Heart left ventricle (tissue), 16 donors: ENCODE measurements at regions not wholly inside any gene's neighbourhood (a gene's known extent, or its start where the extent isn't known, plus 50 kb on each side); places are given as distances from the start of the nearest gene placed in this dataset.

ENCODE experiments used
- ATAC-seq, 4 donors: fragments of 200-7000 bp; cut with Tn5 transposase; one replicate each; pipeline ENCODE4 v1.9.1; 2020 to 2022; ENCODE audit warnings: moderate library complexity in 4 of 4, mild to moderate bottlenecking in 3 of 4, moderate number of reproducible peaks in 1 of 4
- DNase-seq, 5 donors: peaks; one replicate each; pipeline ENCODE4 v3.0.0-alpha.2; 2020
- H3K27ac ChIP-seq, 12 donors: fragments of 200-600 bp; sonication (generic) in 4 of 12; one replicate each; pipeline versions ENCODE4 v1.5.0 to v1.8.0; 2016 to 2022; ENCODE audit warnings: mild to moderate bottlenecking in 2 of 12
- H3K27me3 ChIP-seq, 9 donors: fragments of 200-600 bp; sonication (generic) in 2 of 9; one replicate each; pipeline versions ENCODE4 v1.5.1 to v1.8.0; 2016 to 2022; ENCODE audit warnings: mild to moderate bottlenecking in 3 of 9
- H3K36me3 ChIP-seq, 9 donors: fragments of 200-600 bp; sonication (generic) in 2 of 9; one replicate each; pipeline versions ENCODE4 v1.5.0 to v1.8.0; 2018 to 2022; ENCODE audit warnings: mild to moderate bottlenecking in 2 of 9
- H3K4me1 ChIP-seq, 12 donors: fragments of 200-600 bp; sonication (generic) in 4 of 12; one replicate each; pipeline versions ENCODE4 v1.5.0 to v1.8.0; 2016 to 2022; ENCODE audit warnings: mild to moderate bottlenecking in 3 of 12
- H3K4me3 ChIP-seq, 12 donors: fragments of 200-600 bp; sonication (generic) in 4 of 12; one replicate each; pipeline versions ENCODE4 v1.5.0 to v1.8.0; 2017 to 2022; ENCODE audit warnings: mild to moderate bottlenecking in 9 of 12, moderate library complexity in 4 of 12
- H3K9me3 ChIP-seq, 12 donors: fragments of 200-600 bp; sonication (generic) in 4 of 12; one replicate each; pipeline versions ENCODE4 v1.5.0 to v1.8.0; 2016 to 2022; ENCODE audit warnings: mild to moderate bottlenecking in 1 of 12
- POLR2A ChIP-seq, 2 donors: fragments of 450-650 bp; IDR thresholded peaks; one replicate each; pipeline ENCODE4 v1.6.1; 2017; ENCODE audit warnings: antibody characterized with exemption in 2 of 2, mild to moderate bottlenecking in 2 of 2, moderate library complexity in 2 of 2
- WGBS, 4 donors: extraction: QIAGEN DNeasy Blood & Tissue Kit in 2 of 4; methylation state at CpG; one replicate each; pipeline versions ENCODE4 v1.1.5 to v1.1.7; 2013 to 2018; 5-methylcytosine and 5-hydroxymethylcytosine counted together
- intact Hi-C, 10 donors: fragments of 100-400 bp; cut with DNase I; formaldehyde crosslinking; loops; one replicate each; pipeline versions ENCODE4 v1.11.1 to v1.14.2; 2022
- TF ChIP-seq, protein P1 (sequence below), 12 donors: fragments of 200-600 bp; sonication (generic) in 4 of 12; IDR thresholded peaks; one replicate each; pipeline versions ENCODE4 v1.5.0 to v1.8.0; 2018 to 2022; ENCODE audit warnings: antibody characterized with exemption in 12 of 12, mild to moderate bottlenecking in 5 of 12
- donor health status: ischemic (EF 13 %, LVEDD 7.1; RV severe dilation, severe dysfunction).
- donor health status: healthy with polysubstance abuse.
- donor health status: DM: no; HTN: yes; CAD: no.
- donor health status: DM: no; HTN: no; CAD: no.
- donor health status: ischemic (EF 25% LVEDD 6.9; RV normal size, moderate dysfunction).
- donor health status: ischemic (EF 25% LVEDD 5.7; RV mildly dilated, moderate dysfunction).
- donor health status: healthy.
- donor health status: DM: yes; HTN: yes; CAD: no.
- donor health status: ischemic (EF 35%, LVEDD 5.7; RV mildly dilated, moderate dysfunction).
- donor health status: nonischemic (EF 11% LVEDD 7.7; RV severe dilation, severe dysfunction).
- donor health status: DM: yes; HTN: yes; CAD: no.
- donor health status: PGD.
- donor health status: ischemic (EF 29% LVEDD 5.4; RV normal size, mild dysfunction).
- donor health status: nonischemic (EF 23%, LVEDD 6.1; RV moderate dilation, normal function).

DNA sequence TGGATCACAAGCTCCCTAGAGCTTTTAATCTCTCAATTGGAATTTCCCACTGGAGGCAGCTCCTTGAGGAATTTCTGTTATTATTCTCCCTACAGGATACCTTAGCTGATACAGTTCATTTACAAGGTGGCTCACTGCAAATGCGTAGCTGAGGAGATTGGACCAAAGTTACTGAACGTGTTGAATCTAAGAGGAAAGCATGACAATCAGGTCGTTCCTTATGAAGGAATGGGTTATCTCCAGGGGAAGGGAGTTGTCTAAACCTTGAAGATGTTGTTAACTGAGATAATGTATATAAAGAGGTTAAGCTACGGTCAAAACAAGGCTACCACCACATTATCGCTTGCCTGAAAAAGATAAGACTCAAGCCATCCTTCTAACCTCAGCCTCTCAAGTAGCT, 105.8 kb upstream of the TBX3 start:
- Histone ChIP-seq H3K9me3 (no peaks in the 10 kb centered on the region), H3K4me1 (no peaks in the 10 kb centered on the region), H3K27ac (no peak overlapping the region), H3K27me3 (no peaks in the 10 kb centered on the region), H3K36me3 (no peaks in the 10 kb centered on the region), H3K4me3 (no peak overlapping the region)
- TF ChIP-seq, protein P1, sequence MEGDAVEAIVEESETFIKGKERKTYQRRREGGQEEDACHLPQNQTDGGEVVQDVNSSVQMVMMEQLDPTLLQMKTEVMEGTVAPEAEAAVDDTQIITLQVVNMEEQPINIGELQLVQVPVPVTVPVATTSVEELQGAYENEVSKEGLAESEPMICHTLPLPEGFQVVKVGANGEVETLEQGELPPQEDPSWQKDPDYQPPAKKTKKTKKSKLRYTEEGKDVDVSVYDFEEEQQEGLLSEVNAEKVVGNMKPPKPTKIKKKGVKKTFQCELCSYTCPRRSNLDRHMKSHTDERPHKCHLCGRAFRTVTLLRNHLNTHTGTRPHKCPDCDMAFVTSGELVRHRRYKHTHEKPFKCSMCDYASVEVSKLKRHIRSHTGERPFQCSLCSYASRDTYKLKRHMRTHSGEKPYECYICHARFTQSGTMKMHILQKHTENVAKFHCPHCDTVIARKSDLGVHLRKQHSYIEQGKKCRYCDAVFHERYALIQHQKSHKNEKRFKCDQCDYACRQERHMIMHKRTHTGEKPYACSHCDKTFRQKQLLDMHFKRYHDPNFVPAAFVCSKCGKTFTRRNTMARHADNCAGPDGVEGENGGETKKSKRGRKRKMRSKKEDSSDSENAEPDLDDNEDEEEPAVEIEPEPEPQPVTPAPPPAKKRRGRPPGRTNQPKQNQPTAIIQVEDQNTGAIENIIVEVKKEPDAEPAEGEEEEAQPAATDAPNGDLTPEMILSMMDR (IDR thresholded peaks at IDR 0.05): no peak
- TF ChIP-seq POLR2A (IDR thresholded peaks at IDR 0.05): no peak
- intact Hi-C loops: loop anchor here in 1 of 10 donors (10.0 kb wide), 1 partner anchor 105 kb away; the partner anchor contains the start of gene TBX3
- 69 to 85% (median 71%) methylated on average over 5 of the region's 5 CpGs for WGBS, 4 donors
- no peak for ATAC-seq
- DNase-seq: no peak

DNA sequence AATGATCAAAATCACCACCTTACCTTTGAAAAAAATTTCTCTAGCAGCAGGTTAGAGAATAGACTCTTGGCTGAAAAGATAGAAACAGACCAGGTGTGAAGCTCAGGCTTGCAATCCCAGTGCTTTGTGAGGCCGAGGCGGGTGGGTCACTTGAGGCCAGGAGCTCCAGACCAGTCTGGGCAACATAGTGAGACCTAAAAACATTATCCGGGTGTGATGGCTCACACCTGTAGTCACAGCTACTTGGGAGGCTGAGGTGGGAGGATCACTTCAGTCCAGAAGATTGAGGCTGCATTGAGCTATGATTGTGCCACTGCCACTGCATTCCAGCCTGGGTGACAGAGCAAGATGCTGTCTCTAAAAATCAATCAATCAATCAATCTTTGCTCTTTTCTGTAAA, 105.3 kb upstream of the TBX3 start:
- no peaks in the 10 kb centered on the region for H3K27me3 ChIP-seq
- 89 to 94% (median 91%) methylated on average over 3 of the region's 3 CpGs for WGBS, 4 donors
- no peak overlapping the region for H3K4me3 ChIP-seq
- DNase-seq (no peak), ATAC-seq (no peak)
- H3K4me1 ChIP-seq: no peaks in the 10 kb centered on the region
- no peaks in the 10 kb centered on the region for H3K9me3 ChIP-seq
- H3K36me3 ChIP-seq: no peaks in the 10 kb centered on the region
- intact Hi-C loops: no loop called here
- TF ChIP-seq POLR2A (IDR thresholded peaks at IDR 0.05): no peak
- TF ChIP-seq, protein P1 (IDR thresholded peaks at IDR 0.05): no peak
- no peak overlapping the region for H3K27ac ChIP-seq

DNA sequence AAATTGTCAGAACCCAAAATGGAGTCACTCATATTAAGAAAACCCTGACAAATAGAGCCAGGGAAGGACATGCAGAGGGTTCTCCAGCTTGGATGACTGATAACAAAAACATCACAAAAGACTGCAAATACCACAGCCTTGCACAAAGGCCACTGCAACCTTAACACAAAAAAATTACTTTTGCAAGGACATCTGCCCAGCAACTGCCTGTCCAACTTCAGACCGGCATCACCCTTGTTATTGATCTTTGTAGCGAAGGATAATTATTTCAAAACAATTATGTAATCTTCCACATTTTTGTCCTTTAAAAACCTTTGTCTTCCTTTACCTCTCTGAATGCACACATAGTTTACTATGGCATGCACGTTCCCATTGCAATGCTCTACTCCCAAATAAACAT, 100.6 kb upstream of the TBX3 start:
- Histone ChIP-seq H3K4me3 (no peak overlapping the region), H3K4me1 (peaks cover 0 to 4% (median 0%) of the 10 kb centered on the region in 12 donors), H3K36me3 (no peaks in the 10 kb centered on the region), H3K27ac (no peak overlapping the region), H3K9me3 (no peaks in the 10 kb centered on the region), H3K27me3 (no peaks in the 10 kb centered on the region)
- no peak for ATAC-seq
- TF ChIP-seq, protein P1 (IDR thresholded peaks at IDR 0.05): no peak
- no peak for TF ChIP-seq POLR2A (IDR thresholded peaks at IDR 0.05)
- DNase-seq: no peak
- intact Hi-C loops: no loop called here
- 62 to 77% (median 70%) methylated on average over 3 of the region's 3 CpGs for WGBS, 4 donors

DNA sequence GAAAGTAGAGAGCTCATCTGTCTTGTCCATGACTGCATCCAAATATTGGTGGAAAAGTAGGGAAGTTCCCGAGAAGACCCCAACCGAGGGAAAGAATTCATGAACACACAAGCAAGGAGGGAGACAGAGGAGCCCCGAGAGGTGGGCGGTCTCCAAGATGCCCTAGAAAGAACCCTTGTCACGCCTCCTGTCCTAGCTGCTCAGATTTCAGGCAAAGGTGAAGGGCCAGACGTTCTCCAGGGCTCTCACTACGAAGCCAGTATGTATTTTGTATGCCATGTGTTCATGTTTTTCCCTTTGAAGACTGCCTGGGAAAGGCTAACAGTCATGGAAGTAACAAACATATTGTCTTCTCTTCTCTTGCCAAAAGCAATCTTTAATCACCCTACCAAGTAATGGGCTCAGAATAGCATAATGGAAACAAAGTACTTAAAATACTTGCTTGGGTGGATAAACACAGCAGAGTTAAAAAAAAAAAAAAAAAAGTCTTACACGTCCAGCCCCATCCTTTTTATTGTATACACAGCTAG, 99.2 kb upstream of the TBX3 start:
- no peak for TF ChIP-seq POLR2A (IDR thresholded peaks at IDR 0.05)
- TF ChIP-seq, protein P1 (IDR thresholded peaks at IDR 0.05): no peak
- WGBS, 4 donors: 50 to 72% (median 52%) methylated on average over 8 of the region's 8 CpGs
- no peaks in the 10 kb centered on the region for H3K27me3 ChIP-seq
- H3K4me1 ChIP-seq: peaks cover 0 to 4% (median 0%) of the 10 kb centered on the region in 12 donors
- no peak overlapping the region for H3K4me3 ChIP-seq
- DNase-seq (no peak), ATAC-seq (no peak)
- intact Hi-C loops: no loop called here
- no peaks in the 10 kb centered on the region for H3K9me3 ChIP-seq
- no peaks in the 10 kb centered on the region for H3K36me3 ChIP-seq
- no peak overlapping the region for H3K27ac ChIP-seq
